Liver (tissue), 8 donors: ENCODE measurements at regions not wholly inside any gene's neighbourhood (a gene's known extent, or its start where the extent isn't known, plus 50 kb on each side); places are given as distances from the start of the nearest gene placed in this dataset.
"Not testable (repeated sequence)": the region's sequence is repeated elsewhere in the genome, so short reads cannot be mapped to it uniquely, and the experiment has no call there.

ENCODE experiments used
- DNase-seq: peaks from one replicate; pipeline ENCODE4 v3.0.0-alpha.2; 2017; ENCODE audit warnings: low spot score
- H3K27ac ChIP-seq, 2 donors: one replicate each; pipeline ENCODE4 v1.7.0; 2013; ENCODE audit warnings: inconsistent platforms in 2 of 2, low read length in 2 of 2, control low read depth in 1 of 2, low read depth in 1 of 2, mild to moderate bottlenecking in 1 of 2
- H3K27me3 ChIP-seq, 4 donors: one replicate each; pipeline versions ENCODE4 v1.6.1 to v1.7.0; 2013; ENCODE audit warnings: low read length in 3 of 4, inconsistent platforms in 1 of 4, mild to moderate bottlenecking in 1 of 4, moderate library complexity in 1 of 4; ENCODE audit not compliant: control insufficient read depth in 4 of 4, insufficient read depth in 4 of 4
- H3K36me3 ChIP-seq, 4 donors: one replicate each; pipeline versions ENCODE4 v1.6.1 to v1.7.0; 2013; ENCODE audit warnings: low read length in 3 of 4, mild to moderate bottlenecking in 3 of 4, low read depth in 1 of 4, moderate library complexity in 1 of 4; ENCODE audit not compliant: control insufficient read depth in 4 of 4, insufficient read depth in 3 of 4
- H3K4me1 ChIP-seq, 4 donors: one replicate each; pipeline versions ENCODE4 v1.6.1 to v1.7.0; 2013; ENCODE audit warnings: low read length in 3 of 4, mild to moderate bottlenecking in 3 of 4, moderate library complexity in 1 of 4; ENCODE audit not compliant: control insufficient read depth in 4 of 4, insufficient read depth in 4 of 4
- H3K4me3 ChIP-seq, 3 donors: one replicate each; pipeline versions ENCODE4 v1.6.1 to v1.7.0; 2013; ENCODE audit warnings: low read length in 3 of 3, control low read depth in 1 of 3, low read depth in 1 of 3, mild to moderate bottlenecking in 1 of 3
- H3K9ac ChIP-seq, 2 donors: one replicate each; pipeline ENCODE4 v1.7.0; 2013; ENCODE audit warnings: low read length in 2 of 2, mild to moderate bottlenecking in 2 of 2, moderate library complexity in 2 of 2, control low read depth in 1 of 2, low read depth in 1 of 2
- H3K9me3 ChIP-seq, 4 donors: one replicate each; pipeline versions ENCODE4 v1.6.1 to v1.7.0; 2013; ENCODE audit warnings: low read length in 3 of 4; ENCODE audit not compliant: control insufficient read depth in 4 of 4
- ATF3 ChIP-seq: IDR thresholded peaks from 2 replicates; pipeline ENCODE4 v1.6.1; 2016; ENCODE audit warnings: antibody characterized with exemption
- CTCF ChIP-seq: fragments of 150-350 bp; IDR thresholded peaks from 2 replicates; pipeline ENCODE4 v1.5.1; 2017; ENCODE audit warnings: improper control_type of control experiment, low read depth, low read length; ENCODE audit not compliant: missing input control
- EGR1 ChIP-seq, 2 donors: IDR thresholded peaks; 2 replicates each; pipeline ENCODE4 v1.6.1; 2016 to 2018; ENCODE audit warnings: antibody characterized with exemption in 2 of 2, low read depth in 2 of 2
- FOXA1 ChIP-seq: IDR thresholded peaks from 2 replicates; pipeline ENCODE4 v1.6.1; 2016; ENCODE audit warnings: antibody characterized with exemption
- FOXA2 ChIP-seq: IDR thresholded peaks from 2 replicates; pipeline ENCODE4 v1.6.1; 2016; ENCODE audit warnings: antibody characterized with exemption
- GABPA ChIP-seq, 2 donors: IDR thresholded peaks in 1 of 2; conservative IDR thresholded peaks in 1 of 2; 2 replicates each; pipeline ENCODE4 v1.6.1; 2016; ENCODE audit warnings: antibody characterized with exemption in 2 of 2, mild to moderate bottlenecking in 1 of 2, moderate library complexity in 1 of 2
- HNF4G ChIP-seq: IDR thresholded peaks from 2 replicates; pipeline ENCODE4 v1.6.1; 2016; ENCODE audit warnings: antibody characterized with exemption
- JUND ChIP-seq, 2 donors: IDR thresholded peaks; 2 replicates each; pipeline ENCODE4 v1.6.1; 2016; ENCODE audit warnings: antibody characterized with exemption in 2 of 2
- MAX ChIP-seq: IDR thresholded peaks from 2 replicates; pipeline ENCODE4 v1.6.1; 2016; ENCODE audit warnings: antibody characterized with exemption
- NR2F2 ChIP-seq: IDR thresholded peaks from 2 replicates; pipeline ENCODE4 v1.6.1; 2016; ENCODE audit warnings: antibody characterized with exemption
- REST ChIP-seq: IDR thresholded peaks from 2 replicates; pipeline ENCODE4 v1.6.1; 2016; ENCODE audit warnings: antibody characterized with exemption, mild to moderate bottlenecking
- YY1 ChIP-seq: IDR thresholded peaks from 2 replicates; pipeline ENCODE4 v1.6.1; 2016; ENCODE audit warnings: antibody characterized with exemption, mild to moderate bottlenecking
- ZBTB33 ChIP-seq: IDR thresholded peaks from 2 replicates; pipeline ENCODE4 v1.6.1; 2016; ENCODE audit warnings: antibody characterized with exemption
- WGBS: extraction: QIAGEN DNeasy Blood & Tissue Kit; methylation state at CpG from one replicate; pipeline ENCODE4 v1.1.7; 2013; 5-methylcytosine and 5-hydroxymethylcytosine counted together
- donor health status: healthy.
- donor health status: healthy.
- donor health status: healthy.
- donor health status: healthy.
- donor health status: healthy.

- Histone ChIP-seq H3K9ac (no peak overlapping the region), H3K4me1 (no peaks in the 10 kb centered on the region), H3K27me3 (peaks cover 0 to 3% (median 0%) of the 10 kb centered on the region in 4 donors), H3K4me3 (no peak overlapping the region), H3K9me3 (peaks cover 0 to 15% (median 2%) of the 10 kb centered on the region in 4 donors), H3K36me3 (no peaks in the 10 kb centered on the region), H3K27ac (no peak overlapping the region)
- 95% methylated on average over 4 of the region's 4 CpGs for WGBS
- no peak for DNase-seq
- TF ChIP-seq GABPA (IDR thresholded peaks at IDR 0.05 in 1 of 2, conservative IDR thresholded peaks at IDR 0.05 in 1 of 2) (no peak), FOXA1 (no peak), MAX (no peak), NR2F2 (no peak), EGR1 (IDR thresholded peaks at IDR 0.05; ENCODE audit: low read depth in 2 of 2) (no peak), ATF3 (no peak), FOXA2 (no peak), YY1 (no peak), JUND (IDR thresholded peaks at IDR 0.05) (no peak), REST (no peak), CTCF (no peak)
Observed at GRCh38 chr17:63285551-63285950, 160.6 kb downstream of the CYB561 start.

GRCh38 chr17:63286254-63286653, 159.9 kb downstream of the CYB561 start:
- H3K27me3 ChIP-seq: peaks cover 0 to 3% (median 0%) of the 10 kb centered on the region in 4 donors
- no peaks in the 10 kb centered on the region for H3K36me3 ChIP-seq
- peaks cover 0 to 15% (median 2%) of the 10 kb centered on the region in 4 donors for H3K9me3 ChIP-seq
- H3K9ac ChIP-seq: no peak overlapping the region
- no peak for DNase-seq
- TF ChIP-seq FOXA1 (no peak), ZBTB33 (no peak), HNF4G (no peak)
- no peak overlapping the region for H3K27ac ChIP-seq
- no peaks in the 10 kb centered on the region for H3K4me1 ChIP-seq
- no peak overlapping the region for H3K4me3 ChIP-seq

GRCh38 chr17:63287006-63287405, 159.1 kb downstream of the CYB561 start:
- H3K36me3 ChIP-seq, H3K27ac ChIP-seq, DNase-seq, H3K4me3 ChIP-seq, H3K9ac ChIP-seq, H3K4me1 ChIP-seq, H3K27me3 ChIP-seq: not testable (repeated sequence)
- WGBS: 93% methylated on average over 4 of the region's 4 CpGs
- H3K9me3 ChIP-seq: peaks cover 0 to 15% (median 2%) of the 10 kb centered on the region in 4 donors
